Activated CD4-positive, alpha-beta T cell treated with anti-CD3 and anti-CD28 coated beads, Interleukin-2, amount 50 U/mL, for 1 hour (primary cell): ENCODE measurements at regions not wholly inside any gene's neighbourhood (a gene's known extent, or its start where the extent isn't known, plus 50 kb on each side); places are given as distances from the start of the nearest gene placed in this dataset.

Experiments used
- DNase-seq: peaks from one replicate; pipeline ENCODE4 v3.0.0-alpha.2; 2020

DNA sequence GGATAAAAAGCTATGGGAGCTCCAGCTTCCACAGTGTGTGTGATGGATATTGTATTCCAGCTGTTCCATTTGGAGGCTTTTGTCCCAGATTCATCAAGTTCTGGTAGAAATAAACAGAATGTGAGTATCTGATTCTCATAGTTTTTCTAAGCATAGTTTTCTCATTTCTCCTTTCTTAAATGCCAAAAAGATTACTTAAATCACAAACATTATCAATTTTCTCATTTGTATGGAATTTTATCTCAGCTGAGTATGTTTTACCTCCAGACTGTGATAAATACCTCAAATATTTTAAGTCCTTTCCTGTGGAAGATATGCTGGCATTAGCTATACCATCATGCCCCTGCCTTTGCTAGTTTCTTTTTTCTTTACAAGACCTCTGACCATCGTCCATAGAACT lies 767.3 kb downstream of the TFAP2A start:
- no peak for DNase-seq

DNA sequence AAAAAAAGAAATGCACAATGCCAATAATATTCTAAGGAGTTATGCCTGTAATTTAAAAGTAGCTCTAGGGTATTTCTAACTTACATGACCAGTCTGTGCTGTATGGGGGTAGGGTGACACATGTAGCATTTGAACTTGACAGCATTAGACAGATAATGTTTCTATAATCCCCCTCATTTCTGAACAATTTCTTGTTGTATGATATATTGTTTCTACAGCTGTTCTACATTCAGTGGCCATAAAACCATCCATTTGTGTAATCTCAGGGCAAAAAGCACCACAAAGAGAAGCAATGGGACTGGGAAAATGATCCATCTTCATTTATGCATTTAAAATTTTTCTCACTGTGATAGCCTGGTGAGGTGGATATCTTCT lies 767.8 kb downstream of the TFAP2A start:
- no peak for DNase-seq

DNA sequence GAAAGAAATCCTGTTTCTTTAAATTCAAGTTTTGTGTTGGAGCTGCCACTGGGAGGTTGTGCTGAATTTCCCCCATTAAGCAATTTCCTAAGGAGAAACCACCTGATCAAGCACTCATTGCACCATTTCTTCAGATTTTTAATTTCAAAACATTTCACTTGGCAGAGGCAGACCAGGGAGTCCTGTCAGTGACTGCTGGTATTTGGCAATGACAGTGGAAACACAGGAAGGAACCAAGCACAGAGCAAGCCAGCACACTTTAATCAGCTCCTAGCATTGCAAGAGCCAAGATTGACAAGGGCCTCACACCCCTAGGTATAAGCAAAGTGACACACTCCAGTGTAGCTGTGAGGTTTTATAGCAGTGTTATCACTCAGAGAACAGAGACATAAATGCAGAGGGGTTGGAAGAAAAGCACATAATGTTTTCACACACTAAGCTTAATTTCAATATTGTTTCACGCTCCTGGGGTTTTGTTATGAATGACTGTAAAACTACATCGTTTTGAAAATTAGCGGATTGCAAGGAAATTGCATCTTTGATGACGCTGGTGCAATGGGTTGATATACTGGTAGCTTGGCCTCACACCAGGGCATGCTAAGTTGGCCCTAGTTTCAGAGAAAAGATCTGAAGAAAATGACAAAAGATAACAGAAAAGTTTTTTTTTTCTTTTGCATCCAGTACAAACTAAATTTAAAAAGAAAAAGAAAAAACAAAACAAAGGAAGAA lies 768.4 kb downstream of the TFAP2A start:
- DNase-seq = no peak

DNA sequence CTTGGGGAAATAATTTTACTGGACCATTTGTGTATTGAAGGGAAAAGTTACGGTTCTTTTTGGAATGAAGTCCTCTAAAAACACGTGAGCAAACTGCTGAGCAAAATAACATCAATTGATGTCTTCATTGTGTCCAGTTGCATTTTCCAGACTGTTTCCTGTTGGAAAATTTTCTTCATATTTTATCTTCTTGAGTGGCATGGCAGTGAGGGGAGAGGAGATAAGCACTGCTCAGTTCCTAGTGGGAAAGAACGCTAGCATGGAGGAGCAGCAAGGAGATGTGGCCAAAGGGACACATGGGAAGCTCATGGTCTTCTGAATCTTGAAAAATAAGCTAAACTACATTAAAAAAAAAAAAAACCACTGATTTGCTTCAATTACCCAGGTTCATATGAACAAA lies 776.0 kb downstream of the TFAP2A start:
- DNase-seq = no peak

DNA sequence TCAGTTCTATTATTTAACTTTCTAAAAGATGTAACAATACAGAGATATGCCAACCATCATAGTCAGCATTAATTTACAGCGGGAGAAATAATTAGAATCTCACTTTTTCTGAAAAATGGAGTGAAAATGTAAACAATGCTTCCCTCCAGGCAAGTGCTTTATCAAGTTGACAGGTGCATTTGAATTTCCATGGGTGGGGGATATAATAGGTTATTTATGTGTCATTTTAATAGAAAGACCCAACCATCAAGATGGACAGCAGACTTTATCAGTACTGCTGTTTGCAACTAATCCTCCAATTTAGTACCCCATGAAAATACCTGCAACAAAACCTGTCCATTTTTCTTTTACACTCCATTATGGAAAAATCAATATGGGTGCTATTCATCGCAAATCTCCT lies 780.1 kb downstream of the TFAP2A start:
- DNase-seq = no peak

DNA sequence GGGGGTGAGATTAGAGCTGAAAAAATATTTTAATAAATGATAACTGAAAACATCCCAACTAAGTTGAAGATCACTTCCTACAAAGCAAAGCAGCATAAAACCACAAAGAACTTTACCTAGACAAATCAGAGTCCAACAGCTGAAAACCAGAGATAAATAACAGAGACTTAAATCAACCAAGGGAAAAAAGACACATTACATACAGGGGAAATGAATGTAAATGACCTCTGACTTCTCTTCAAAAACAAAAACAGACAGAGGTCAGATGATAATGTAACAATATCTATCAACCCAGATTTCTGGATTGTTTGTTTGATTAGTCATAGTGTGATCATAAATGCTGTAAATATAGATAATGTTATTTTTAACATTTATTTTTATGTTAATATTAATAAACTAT lies 782.8 kb downstream of the TFAP2A start:
- no peak for DNase-seq

DNA sequence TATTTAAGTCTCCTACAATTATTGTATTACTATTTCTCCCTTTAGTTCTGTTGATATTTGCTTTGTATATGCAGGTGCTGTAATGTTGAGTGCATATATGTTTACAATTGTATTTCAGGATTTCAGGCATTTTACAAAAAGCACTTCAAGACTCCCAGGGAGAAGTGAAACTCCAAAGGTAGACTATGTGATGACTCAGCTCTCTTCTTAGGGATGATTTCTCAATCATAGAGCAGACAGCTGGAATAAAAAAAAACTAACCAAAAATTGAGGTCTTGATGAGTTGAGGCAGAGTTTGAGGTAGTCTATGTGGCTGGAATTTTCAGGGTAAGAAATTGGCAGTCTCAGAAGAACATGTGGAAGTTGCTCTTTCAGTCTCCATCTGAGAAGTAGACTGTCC lies 786.1 kb downstream of the TFAP2A start:
- DNase-seq = no peak

DNA sequence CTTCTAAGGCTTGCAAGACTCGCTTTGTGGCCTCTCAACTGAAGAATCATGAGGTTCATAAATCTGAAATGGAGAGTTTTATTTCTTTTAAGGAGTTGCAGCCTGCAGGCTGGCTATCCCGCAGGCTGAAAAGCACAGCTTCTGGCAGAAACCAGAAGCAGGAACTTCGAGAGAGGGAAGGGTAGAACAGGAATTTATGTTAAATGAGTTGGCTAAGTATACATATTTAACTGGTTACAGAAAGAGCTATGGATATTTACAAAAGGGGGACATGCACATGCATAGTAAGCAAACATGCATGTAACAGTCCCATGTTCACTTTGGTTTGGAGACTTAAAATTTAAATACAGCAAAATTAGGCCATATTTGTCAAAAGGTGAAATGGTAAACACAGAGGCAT lies 787.0 kb downstream of the TFAP2A start:
- no peak for DNase-seq

DNA sequence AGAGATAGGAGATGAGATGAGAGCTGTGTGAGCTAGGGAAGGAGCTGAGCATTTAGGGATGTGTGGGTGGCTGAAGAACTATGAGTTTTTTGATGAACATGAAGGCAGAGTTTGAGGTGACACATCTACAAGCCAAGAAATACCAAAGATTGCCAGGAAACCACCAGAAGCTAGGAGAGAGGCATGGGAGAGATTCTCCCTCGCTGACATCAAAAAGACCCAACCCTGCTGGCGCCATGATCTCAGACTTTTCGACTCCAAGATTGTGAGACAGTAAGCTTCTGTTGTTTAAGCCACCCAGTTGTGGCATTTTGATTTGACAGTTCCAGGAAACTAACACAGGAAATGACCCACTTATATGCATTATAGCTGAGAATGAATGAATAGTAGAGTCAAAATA lies 790.9 kb downstream of the TFAP2A start:
- no peak for DNase-seq

DNA sequence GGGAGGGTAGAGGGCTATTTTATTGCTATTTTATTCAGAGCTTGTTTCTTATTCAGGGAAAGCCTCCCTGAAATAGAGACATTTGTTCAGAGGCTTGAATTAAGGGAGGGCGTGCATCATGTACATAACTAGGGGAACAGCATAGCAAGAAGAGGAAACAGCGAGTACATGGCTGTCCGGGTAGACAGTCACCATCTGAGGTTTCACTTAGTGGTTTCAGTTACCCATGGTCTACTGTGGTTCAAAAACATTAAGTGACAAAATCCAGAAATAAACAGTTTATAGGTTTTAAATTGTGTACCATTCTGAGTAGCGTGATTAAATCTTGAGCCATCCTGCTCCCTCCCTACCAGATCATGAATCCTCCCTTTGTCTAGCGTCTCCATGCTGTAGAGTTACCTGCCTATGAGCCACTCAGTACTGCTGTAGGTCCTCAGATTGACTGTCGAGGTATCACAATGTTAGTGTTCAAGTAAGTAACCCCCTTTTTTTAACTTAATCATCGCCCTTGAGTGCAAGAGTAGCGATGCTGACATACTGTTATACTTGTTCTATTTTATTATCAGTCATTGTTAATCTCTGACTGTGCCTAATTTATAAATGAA lies 791.5 kb downstream of the TFAP2A start:
- no peak for DNase-seq

DNA sequence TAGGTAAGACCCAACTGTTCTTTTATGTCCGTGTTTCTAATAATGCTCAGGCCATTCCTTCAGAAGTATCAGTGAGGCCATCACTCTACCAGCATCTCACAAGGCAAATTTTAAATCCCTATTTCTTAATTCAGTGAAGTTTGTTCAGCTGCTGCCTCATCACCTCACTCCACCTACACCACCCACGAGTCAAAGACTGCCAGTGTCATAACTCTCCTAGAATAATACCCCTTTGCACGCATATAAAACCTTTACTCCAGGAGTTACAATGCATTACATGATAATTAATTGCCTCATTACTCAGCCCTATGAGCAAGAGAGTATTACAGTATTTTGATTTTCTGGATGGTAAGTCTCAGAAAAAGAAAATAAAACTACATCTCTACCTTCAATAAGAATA lies 793.6 kb downstream of the TFAP2A start:
- no peak for DNase-seq

DNA sequence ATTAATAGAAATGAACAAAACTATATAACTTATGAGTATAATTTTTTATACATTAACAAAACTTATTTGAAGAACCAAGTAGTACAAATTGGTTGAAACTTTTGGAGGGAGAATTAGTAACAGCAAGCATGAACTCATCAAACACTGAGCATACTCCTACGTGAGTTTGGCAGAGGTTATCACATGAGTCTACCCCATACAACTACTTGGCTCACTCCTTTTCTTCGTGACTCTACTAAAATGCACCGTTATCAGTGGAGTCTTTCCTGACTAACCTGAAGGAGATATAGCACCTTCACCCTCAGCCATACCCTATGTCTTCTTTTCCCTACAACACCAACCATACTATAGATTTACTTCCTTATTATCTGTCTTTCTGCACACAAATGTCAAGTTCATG lies 794.2 kb downstream of the TFAP2A start:
- DNase-seq = no peak

DNA sequence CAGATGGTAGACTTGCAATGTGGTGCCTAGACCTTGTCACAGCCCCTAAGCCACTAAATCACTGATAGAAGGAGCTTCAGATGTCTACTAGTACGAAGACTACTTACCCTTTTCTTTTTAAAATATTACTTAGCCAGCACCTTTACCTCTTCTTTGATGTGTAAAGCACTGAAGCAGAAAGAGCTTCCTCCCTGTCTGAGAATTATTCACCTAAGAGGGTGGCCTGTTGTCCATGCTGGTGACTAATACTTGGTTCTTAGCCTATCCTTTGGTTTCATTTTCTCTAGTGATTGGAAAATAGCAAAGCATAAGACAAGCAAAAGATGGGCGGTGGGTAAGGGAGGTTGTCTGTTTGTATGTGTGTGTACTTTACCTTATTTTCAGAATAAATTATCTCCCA lies 794.6 kb downstream of the TFAP2A start:
- DNase-seq = no peak

DNA sequence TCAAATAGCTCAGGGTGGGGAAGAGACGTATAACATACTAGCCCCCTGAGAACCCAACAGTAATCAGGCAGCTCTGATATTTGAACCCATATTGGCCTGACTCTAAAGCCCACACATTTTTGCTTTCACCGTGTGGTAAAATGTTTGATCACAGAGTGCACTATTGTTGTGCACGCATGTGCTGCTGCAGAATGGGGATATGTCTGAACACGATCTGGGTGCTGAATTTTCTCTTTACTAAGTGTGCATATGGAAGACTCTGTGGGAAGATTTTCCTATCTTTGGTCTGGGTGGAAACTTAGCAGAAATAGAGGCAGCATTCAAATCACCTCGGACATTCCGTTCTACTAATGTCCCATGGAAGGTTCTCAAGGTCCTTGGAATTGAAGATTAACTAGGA lies 800.1 kb downstream of the TFAP2A start:
- DNase-seq = no peak

DNA sequence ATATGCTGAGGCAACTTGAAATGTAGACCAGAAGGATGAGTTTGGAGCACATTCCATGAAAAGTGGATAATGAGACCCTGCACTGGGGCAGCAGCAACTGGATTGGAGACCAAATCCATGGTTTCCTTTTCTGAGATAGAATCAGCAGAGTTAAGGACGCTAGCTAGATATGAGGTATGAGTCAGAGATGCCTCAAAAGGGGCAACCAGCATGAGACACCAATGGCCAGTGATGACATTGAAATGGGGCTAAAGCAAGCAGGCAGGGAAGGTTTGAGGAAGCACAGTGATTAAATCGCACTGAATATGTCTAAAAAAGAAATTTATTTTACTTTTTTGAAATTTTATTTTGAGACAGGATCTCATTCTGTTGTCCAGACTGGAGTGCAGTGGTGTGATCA lies 802.4 kb downstream of the TFAP2A start:
- no peak for DNase-seq

DNA sequence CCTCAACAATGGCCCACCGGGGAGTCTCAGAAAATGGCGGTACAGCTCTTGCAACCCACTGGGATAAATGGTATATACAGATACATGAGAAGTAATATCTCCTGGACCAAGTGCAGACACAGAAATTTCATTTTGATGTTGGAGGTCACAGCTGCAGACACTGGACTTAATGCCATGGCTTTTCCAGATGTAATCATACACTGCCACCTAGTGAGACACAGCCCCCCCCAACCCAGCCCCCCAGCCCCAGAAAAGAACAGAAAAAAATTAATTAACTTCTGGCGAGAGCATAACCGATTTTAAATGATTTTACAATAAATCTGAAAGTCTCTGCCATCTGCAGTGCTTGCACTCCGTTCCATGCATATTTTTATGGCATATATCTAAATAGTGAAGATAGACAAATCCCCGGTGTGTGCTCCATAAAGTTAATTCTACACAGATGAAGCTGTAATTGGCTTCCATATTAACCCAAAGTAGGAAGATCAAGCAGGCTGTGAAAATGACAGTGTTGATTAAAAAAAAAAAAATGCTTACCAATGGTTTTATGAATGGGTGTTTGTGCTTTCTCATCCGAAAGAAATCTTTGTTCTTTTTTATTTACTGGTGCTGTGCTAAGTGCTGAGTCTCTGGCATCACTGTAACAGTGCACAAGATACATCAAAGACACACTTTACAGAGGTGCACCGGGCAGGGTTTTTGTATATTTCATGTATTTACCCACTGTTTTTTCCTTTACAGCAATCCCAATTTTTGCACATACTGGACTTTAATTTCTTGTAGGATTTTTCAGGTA lies 804.1 kb downstream of the TFAP2A start:
- DNase-seq = no peak

DNA sequence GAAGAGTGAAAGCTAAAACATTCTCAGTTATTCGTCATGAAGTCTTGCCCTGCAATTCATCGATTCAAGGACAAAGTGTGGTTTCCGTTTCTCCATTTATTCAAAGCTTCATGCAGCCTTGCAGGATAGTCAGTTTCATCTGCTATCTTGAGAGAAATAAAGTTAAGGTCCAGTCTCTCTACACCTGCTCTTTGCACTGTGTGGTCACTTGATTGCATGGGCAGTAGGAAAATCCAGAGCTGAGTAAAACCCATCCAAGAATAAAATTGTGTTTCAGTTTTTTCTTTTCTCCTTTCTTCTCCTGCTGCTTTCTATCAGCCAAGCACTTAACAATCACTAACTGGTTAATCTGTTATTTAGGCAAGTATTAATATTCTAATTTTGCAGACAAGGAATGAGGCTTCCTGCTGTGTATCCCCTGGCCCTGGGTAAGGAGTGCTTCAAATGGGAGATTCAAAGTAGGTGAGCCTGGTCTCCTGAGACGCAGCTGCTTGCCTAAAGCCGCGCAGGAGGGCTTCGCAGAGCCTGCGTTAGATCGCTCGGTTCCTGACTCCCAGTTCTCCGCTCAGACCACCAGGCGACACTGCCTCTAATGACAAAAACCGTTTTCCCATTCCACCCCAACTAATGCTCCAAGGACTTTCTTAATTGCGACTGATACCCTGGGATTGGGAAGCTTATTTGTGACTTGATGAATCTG lies 808.3 kb downstream of the TFAP2A start:
- DNase-seq = no peak

DNA sequence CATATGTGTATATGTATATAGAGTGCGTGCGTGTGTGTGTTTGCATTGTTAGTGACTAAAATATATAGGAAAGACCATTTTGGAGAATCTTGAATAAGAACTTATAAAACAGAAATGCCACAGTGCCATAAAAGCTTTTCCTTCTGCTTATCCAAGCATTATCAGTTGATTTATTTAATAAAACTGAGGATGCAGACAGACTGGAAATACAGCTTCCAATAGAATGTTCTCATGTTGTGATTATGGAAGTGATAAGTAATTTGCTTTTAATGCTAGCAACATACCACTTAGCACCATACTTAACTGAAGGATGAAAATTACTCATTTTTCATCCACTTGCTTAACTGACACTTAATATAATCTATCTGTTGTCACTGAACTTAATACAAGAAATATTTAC lies 820.1 kb downstream of the TFAP2A start:
- DNase-seq = no peak

DNA sequence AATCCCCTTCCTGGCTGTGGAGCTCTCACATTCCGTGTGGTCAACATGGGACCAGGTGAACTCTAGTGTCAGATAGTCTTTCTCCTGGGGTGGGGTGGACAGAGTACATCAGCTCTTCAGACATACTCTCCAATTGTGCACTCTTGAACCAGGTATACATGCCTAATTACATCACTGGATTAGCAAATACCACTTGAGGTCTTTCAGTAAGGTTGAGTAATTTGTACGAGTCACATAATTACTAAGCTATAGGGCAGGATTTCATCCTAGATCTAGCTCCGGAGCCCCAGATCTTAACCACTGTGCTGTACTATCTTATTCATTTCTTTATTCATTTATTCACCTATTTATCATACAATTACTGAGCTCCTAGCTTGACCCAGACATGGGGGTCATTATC lies 821.3 kb downstream of the TFAP2A start:
- DNase-seq = no peak

DNA sequence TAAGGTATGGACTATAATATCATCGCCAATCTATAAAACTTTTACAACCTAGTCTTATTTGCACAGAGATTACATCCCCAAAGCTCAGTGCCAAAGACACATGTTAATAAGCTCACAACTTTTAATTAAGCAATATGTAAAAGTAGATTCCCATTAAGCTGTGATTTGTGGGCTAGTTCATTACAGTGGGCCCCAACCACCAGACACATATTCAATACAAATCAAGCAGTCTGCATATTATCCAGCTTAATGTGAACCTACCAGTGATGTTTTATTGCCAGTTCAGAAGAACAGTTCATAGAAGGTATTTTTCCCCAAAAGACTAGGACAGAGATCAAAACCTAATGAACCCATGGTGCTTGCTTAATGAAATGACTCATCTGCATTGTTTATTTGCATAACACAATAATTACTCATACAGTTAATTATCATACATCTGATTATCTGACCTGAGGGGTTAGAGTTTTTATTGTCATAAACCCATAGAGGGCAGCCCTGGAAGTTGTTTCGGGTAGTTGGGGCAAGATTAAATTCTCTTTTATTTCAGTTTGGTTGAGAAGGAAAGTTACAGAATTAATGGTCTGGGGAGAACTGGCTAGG lies 831.0 kb downstream of the TFAP2A start:
- DNase-seq = no peak

DNA sequence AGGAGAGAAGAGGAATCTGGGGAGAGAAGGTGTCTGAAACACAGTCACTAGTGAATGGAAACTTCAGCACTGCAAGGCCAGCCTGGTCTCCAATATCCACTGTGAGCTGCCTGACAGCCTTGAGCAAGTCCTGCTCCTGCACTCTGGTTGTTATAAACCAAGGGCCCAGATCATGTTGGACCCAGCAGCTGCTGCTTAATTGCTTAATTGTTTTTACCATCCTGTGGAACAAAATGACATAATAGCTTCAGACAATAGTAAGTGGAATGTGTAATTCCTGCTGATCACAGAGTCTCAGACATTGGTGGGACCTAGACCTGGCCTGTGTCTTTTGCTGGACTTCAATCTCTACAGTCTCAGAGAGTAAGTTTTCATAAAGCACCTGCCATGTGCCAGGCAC lies 833.7 kb downstream of the TFAP2A start:
- DNase-seq = no peak

DNA sequence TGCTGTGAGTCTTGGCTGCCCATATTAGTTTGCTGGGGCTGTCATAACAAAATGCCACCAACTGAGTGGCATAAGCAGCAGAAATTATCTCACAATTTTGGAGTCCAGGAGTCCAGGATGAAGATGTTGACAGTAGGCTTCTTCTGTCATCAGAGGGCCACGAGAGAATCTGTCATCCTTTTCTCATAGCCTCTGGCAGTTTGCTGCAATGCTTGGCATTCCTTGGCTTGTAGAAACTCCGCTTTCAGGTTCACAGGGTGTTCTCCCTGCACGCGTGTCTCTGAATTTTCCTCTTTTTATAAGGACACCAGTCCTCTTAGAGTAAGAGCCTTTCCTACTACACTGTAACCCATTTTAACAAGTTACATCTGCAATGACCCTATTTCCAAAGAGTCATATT lies 838.4 kb downstream of the TFAP2A start:
- DNase-seq = no peak

DNA sequence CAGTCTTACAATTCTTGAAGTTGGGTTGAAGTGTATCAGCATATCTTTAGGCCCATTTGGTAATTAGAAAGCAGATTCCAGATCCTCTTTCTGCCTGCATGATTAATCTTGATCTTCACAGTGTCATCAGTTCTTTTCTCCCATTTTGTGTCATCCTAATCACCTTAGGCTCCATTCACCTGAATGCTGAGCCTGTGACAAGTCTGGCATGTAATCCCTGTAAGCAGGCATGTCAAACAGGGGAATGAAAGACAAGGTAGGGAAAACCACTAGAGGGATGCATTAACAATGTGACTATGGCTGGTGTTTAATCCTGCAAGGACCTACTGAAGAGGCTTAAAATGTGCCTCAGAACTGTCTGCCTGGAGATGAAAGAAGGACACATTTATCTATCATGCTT lies 848.8 kb downstream of the TFAP2A start:
- DNase-seq = no peak
